NCI-H526 (cell line): ENCODE measurements at regions not wholly inside any gene's neighbourhood (a gene's known extent, or its start where the extent isn't known, plus 50 kb on each side); places are given as distances from the start of the nearest gene placed in this dataset.

Experiments used
- DNase-seq, 2 experiments: peaks; one replicate each; lab custom pipeline; 2025; lab: John Stamatoyannopoulos, UW

GRCh38 chr14:89629383-89629782 lies 212.3 kb upstream of the FOXN3 start:
- no peak for DNase-seq

GRCh38 chr14:89628521-89628920 lies 211.5 kb upstream of the FOXN3 start:
- no peak for DNase-seq

GRCh38 chr14:89626233-89626806 lies 209.3 kb upstream of the FOXN3 start:
- no peak for DNase-seq

GRCh38 chr14:89625731-89626232 lies 208.7 kb upstream of the FOXN3 start:
- peak in 1 of 2 experiments; percentile 19 for DNase-seq

- no peak for DNase-seq
Measured at GRCh38 chr14:89625244-89625713, 208.2 kb upstream of the FOXN3 start.

- no peak for DNase-seq
Measured at GRCh38 chr14:89624500-89625156, 207.6 kb upstream of the FOXN3 start.

- no peak for DNase-seq
Measured at GRCh38 chr14:89621791-89622638, 205.0 kb upstream of the FOXN3 start.

GRCh38 chr14:89621009-89621421 lies 204.0 kb upstream of the FOXN3 start:
- no peak for DNase-seq

- no peak for DNase-seq
Measured at GRCh38 chr14:89620436-89620835, 203.4 kb upstream of the FOXN3 start.

- no peak for DNase-seq
Measured at GRCh38 chr14:89619596-89619995, 202.6 kb upstream of the FOXN3 start.

GRCh38 chr14:89618811-89619551 lies 201.9 kb upstream of the FOXN3 start:
- DNase-seq = peak; percentile 59 to 93

- DNase-seq = peak in 1 of 2 experiments; percentile 45
Measured at GRCh38 chr14:89618330-89618708, 201.3 kb upstream of the FOXN3 start.

GRCh38 chr14:89617481-89618329 lies 200.7 kb upstream of the FOXN3 start:
- DNase-seq = peak; percentile 53

- DNase-seq = no peak
Measured at GRCh38 chr14:89616852-89617341, 199.9 kb upstream of the FOXN3 start.

GRCh38 chr14:89616425-89616824 lies 199.4 kb upstream of the FOXN3 start:
- DNase-seq = no peak

GRCh38 chr14:89615421-89615820 lies 198.4 kb upstream of the FOXN3 start:
- DNase-seq = no peak

- DNase-seq = peak; percentile 12 to 66
Measured at GRCh38 chr14:89614009-89614691, 197.1 kb upstream of the FOXN3 start.

GRCh38 chr14:89613260-89614008 lies 196.4 kb upstream of the FOXN3 start:
- DNase-seq = peak in 1 of 2 experiments; percentile 66

- DNase-seq = no peak
Measured at GRCh38 chr14:89609500-89610100, 192.6 kb upstream of the FOXN3 start.
